ENCODE measurements at regions not wholly inside any gene's neighbourhood (a gene's known extent, or its start where the extent isn't known, plus 50 kb on each side); places are given as distances from the start of the nearest gene placed in this dataset.

GRCh38 chr7:80359476-80359875, 152.4 kb downstream of the GNAT3 start:
- TF ChIP-seq CTCF (tag by site-specific recombination; IDR thresholded peaks at IDR 0.05) = no peak
- TF ChIP-seq ZNF214 (tag by site-specific recombination; IDR thresholded peaks at IDR 0.05; ENCODE audit: borderline replicate concordance) = no peak
- no peak for TF ChIP-seq REST (tag by site-specific recombination; IDR thresholded peaks at IDR 0.05)
- no peak for TF ChIP-seq ZNF423 (tag by site-specific recombination; IDR thresholded peaks at IDR 0.05)
- TF ChIP-seq ZNF280D (tag by site-specific recombination; IDR thresholded peaks at IDR 0.05) = no peak
- no peak for TF ChIP-seq ZNF221 (tag by site-specific recombination; IDR thresholded peaks at IDR 0.05; ENCODE audit: borderline replicate concordance)
- no peak for TF ChIP-seq PRDM4 (tag by site-specific recombination; IDR thresholded peaks at IDR 0.05)
- TF ChIP-seq ZNF658 (tag by site-specific recombination; IDR thresholded peaks at IDR 0.05) = no peak
- TF ChIP-seq YY1 (tag by site-specific recombination; IDR thresholded peaks at IDR 0.05) = no peak
- no peak for TF ChIP-seq KLF16 (tag by site-specific recombination; IDR thresholded peaks at IDR 0.05)

Measured in HEK293 (cell line).